Neutrophil (primary cell): ENCODE measurements at regions not wholly inside any gene's neighbourhood (a gene's known extent, or its start where the extent isn't known, plus 50 kb on each side); places are given as distances from the start of the nearest gene placed in this dataset.

ENCODE experiments used
- H3K27ac ChIP-seq: fragments of 200-600 bp; sonication (generic); 2 replicates; pipeline ENCODE4 v1.5.1; 2016; ENCODE audit warnings: mild to moderate bottlenecking, moderate library complexity
- H3K27me3 ChIP-seq: fragments of 200-600 bp; sonication (generic); 2 replicates; pipeline ENCODE4 v1.6.0; 2016; ENCODE audit warnings: mild to moderate bottlenecking
- H3K36me3 ChIP-seq: fragments of 200-600 bp; sonication (generic); 2 replicates; pipeline ENCODE4 v1.5.1; 2017
- H3K4me1 ChIP-seq, 2 experiments: fragments of 200-600 bp in 1 of 2; sonication (generic) in 1 of 2; 1 replicate in 1 of 2; 2 replicates in 1 of 2; pipeline versions ENCODE4 v1.5.1 to v1.6.1; 2013 to 2016; ENCODE audit warnings: low read depth in 1 of 2, low read length in 1 of 2, mild to moderate bottlenecking in 1 of 2, moderate library complexity in 1 of 2; ENCODE audit not compliant: control insufficient read depth in 1 of 2, insufficient read depth in 1 of 2
- H3K4me3 ChIP-seq, 2 experiments: fragments of 200-600 bp in 1 of 2; sonication (generic) in 1 of 2; 1 replicate in 1 of 2; 2 replicates in 1 of 2; pipeline ENCODE4 v1.5.1; 2013 to 2016; ENCODE audit warnings: low read depth in 1 of 2, low read length in 1 of 2, mild to moderate bottlenecking in 1 of 2, moderate library complexity in 1 of 2
- H3K9me3 ChIP-seq: fragments of 200-600 bp; sonication (generic); 2 replicates; pipeline ENCODE4 v1.5.1; 2016
- CTCF ChIP-seq: fragments of 200-600 bp; sonication (generic); IDR thresholded peaks from 2 replicates; pipeline ENCODE4 v1.5.1; 2016; ENCODE audit warnings: antibody characterized with exemption

- Histone ChIP-seq H3K27me3 (peaks cover 54% of the 10 kb centered on the region), H3K27ac (no peak overlapping the region), H3K9me3 (no peaks in the 10 kb centered on the region), H3K4me3 (no peak overlapping the region), H3K36me3 (no peaks in the 10 kb centered on the region), H3K4me1 (peaks cover 0 to 4% of the 10 kb centered on the region in 2 experiments)
- TF ChIP-seq CTCF, result no peak
Observed at GRCh38 chr1:57986432-57986831, 560.1 kb downstream of the OMA1 start.

- Histone ChIP-seq H3K27me3 (peaks cover 51% of the 10 kb centered on the region), H3K27ac (no peak overlapping the region), H3K36me3 (no peaks in the 10 kb centered on the region), H3K4me1 (peaks cover 0 to 4% of the 10 kb centered on the region in 2 experiments), H3K9me3 (no peaks in the 10 kb centered on the region), H3K4me3 (no peak overlapping the region)
- no peak for TF ChIP-seq CTCF
Observed at GRCh38 chr1:57984277-57984676, 560.4 kb upstream of the DAB1 start.

- no peak overlapping the region for H3K4me3 ChIP-seq
- peaks cover 0 to 4% of the 10 kb centered on the region in 2 experiments for H3K4me1 ChIP-seq
- TF ChIP-seq CTCF, result no peak
- peaks cover 43% of the 10 kb centered on the region for H3K27me3 ChIP-seq
- no peaks in the 10 kb centered on the region for H3K9me3 ChIP-seq
- no peaks in the 10 kb centered on the region for H3K36me3 ChIP-seq
- H3K27ac ChIP-seq, result no peak overlapping the region
Observed at GRCh38 chr1:57983441-57983840, 559.6 kb upstream of the DAB1 start.

- Histone ChIP-seq H3K27me3 (peaks cover 37% of the 10 kb centered on the region), H3K27ac (no peak overlapping the region), H3K4me1 (peaks cover 0 to 4% of the 10 kb centered on the region in 2 experiments), H3K36me3 (no peaks in the 10 kb centered on the region), H3K4me3 (no peak overlapping the region), H3K9me3 (no peaks in the 10 kb centered on the region)
- TF ChIP-seq CTCF, result no peak
Observed at GRCh38 chr1:57982852-57983251, 559.0 kb upstream of the DAB1 start.

DNA sequence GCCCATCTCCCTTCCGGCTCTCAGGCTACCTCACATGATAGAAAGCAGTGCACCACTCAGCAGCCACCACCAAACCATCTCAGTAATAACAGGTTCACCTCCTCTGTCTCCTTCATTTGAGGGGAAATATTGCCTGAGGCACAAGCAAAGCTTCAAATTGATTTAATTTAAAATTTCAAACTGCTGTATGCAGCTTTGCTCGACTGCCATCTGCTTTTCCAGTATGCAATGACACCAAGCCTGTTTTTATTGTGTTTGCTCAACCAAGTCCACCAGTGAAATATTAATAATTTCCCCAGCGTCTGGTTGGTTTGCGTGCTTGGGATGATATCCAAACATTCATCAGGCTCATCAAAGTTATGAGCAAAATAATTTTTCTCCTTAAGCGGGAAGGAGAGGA, 552.4 kb upstream of the DAB1 start:
- Histone ChIP-seq H3K4me3 (no peak overlapping the region), H3K9me3 (no peaks in the 10 kb centered on the region), H3K4me1 (no peaks in the 10 kb centered on the region), H3K27ac (no peak overlapping the region), H3K27me3 (no peaks in the 10 kb centered on the region), H3K36me3 (no peaks in the 10 kb centered on the region)
- no peak for TF ChIP-seq CTCF

DNA sequence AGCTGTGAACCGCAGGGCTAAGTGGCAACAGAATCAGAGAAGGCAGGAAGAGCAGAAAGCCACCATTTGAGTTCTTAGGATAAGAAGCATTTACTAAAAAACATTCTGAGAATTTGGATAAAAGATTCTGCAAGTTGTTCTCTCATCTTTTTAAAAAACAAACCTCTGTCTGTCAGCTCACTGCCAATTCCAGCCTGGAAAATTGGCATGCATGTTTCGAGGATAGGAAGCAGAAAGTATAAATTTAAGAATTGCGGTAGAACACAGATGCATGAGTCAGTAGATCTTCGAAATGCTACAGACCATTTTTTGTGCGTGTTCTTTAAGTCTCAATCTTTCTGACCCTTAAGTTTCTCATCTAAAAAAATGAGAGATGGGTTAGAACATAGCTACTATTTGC, 544.5 kb upstream of the DAB1 start:
- Histone ChIP-seq H3K4me1 (no peaks in the 10 kb centered on the region), H3K27me3 (no peaks in the 10 kb centered on the region), H3K4me3 (no peak overlapping the region), H3K27ac (no peak overlapping the region), H3K9me3 (no peaks in the 10 kb centered on the region), H3K36me3 (no peaks in the 10 kb centered on the region)
- TF ChIP-seq CTCF, result no peak
